ENCODE measurements at regions not wholly inside any gene's neighbourhood (a gene's known extent, or its start where the extent isn't known, plus 50 kb on each side); places are given as distances from the start of the nearest gene placed in this dataset.
A peak's percentile ranks its signal among the peaks of the same experiment; 100 is the strongest.

GRCh38 chr11:95584180-95584579, 205.4 kb downstream of the FAM76B start:
- DNase-seq (ENCODE audit: low spot score) = no peak

GRCh38 chr11:95577716-95578460, 211.7 kb downstream of the FAM76B start:
- no peak for DNase-seq (ENCODE audit: low spot score)

GRCh38 chr11:95576146-95576845, 213.3 kb downstream of the FAM76B start:
- no peak for DNase-seq (ENCODE audit: low spot score)

- no peak for DNase-seq (ENCODE audit: low spot score)
These were observed 214.1 kb downstream of the FAM76B start for GRCh38 chr11:95575517-95575916.

GRCh38 chr11:95571718-95572260, 217.8 kb downstream of the FAM76B start:
- no peak for DNase-seq (ENCODE audit: low spot score)

- DNase-seq (ENCODE audit: low spot score) = peak; percentile 54
These were observed 218.7 kb downstream of the FAM76B start for GRCh38 chr11:95570845-95571244.

- DNase-seq (ENCODE audit: low spot score) = no peak
These were observed 220.4 kb downstream of the FAM76B start for GRCh38 chr11:95569207-95569606.

GRCh38 chr11:95568281-95568680, 221.3 kb downstream of the FAM76B start:
- DNase-seq (ENCODE audit: low spot score) = no peak

- no peak for DNase-seq (ENCODE audit: low spot score)
These were observed 221.9 kb downstream of the FAM76B start for GRCh38 chr11:95567685-95568084.

GRCh38 chr11:95566211-95566610, 223.4 kb downstream of the FAM76B start:
- DNase-seq (ENCODE audit: low spot score) = no peak

- DNase-seq (ENCODE audit: low spot score) = peak; percentile 31
These were observed 223.8 kb downstream of the FAM76B start for GRCh38 chr11:95565724-95566141.

GRCh38 chr11:95563859-95564258, 225.7 kb downstream of the FAM76B start:
- DNase-seq (ENCODE audit: low spot score) = no peak

GRCh38 chr11:95563173-95563572, 226.4 kb downstream of the FAM76B start:
- no peak for DNase-seq (ENCODE audit: low spot score)

GRCh38 chr11:95562196-95562921, 227.2 kb downstream of the FAM76B start:
- DNase-seq (ENCODE audit: low spot score) = no peak

- no peak for DNase-seq (ENCODE audit: low spot score)
These were observed 229.7 kb downstream of the FAM76B start for GRCh38 chr11:95559899-95560298.

- no peak for DNase-seq (ENCODE audit: low spot score)
These were observed 232.2 kb downstream of the FAM76B start for GRCh38 chr11:95557376-95557775.

GRCh38 chr11:95556342-95557163, 233.0 kb downstream of the FAM76B start:
- peak; percentile 18 for DNase-seq (ENCODE audit: low spot score)

GRCh38 chr11:95556011-95556341, 233.6 kb downstream of the FAM76B start:
- no peak for DNase-seq (ENCODE audit: low spot score)

GRCh38 chr11:95554911-95555310, 234.7 kb downstream of the FAM76B start:
- no peak for DNase-seq (ENCODE audit: low spot score)

GRCh38 chr11:95549301-95549700, 240.3 kb downstream of the FAM76B start:
- no peak for DNase-seq (ENCODE audit: low spot score)

- DNase-seq (ENCODE audit: low spot score) = no peak
These were observed 241.2 kb downstream of the FAM76B start for GRCh38 chr11:95548416-95548815.

GRCh38 chr11:95547976-95548375, 241.6 kb downstream of the FAM76B start:
- DNase-seq (ENCODE audit: low spot score) = no peak
